Stimulated activated CD4-positive, alpha-beta T cell treated with anti-CD3 and anti-CD28 coated beads, Interleukin-15, amount 100 ng/mL, for 48 hours (primary cell): ENCODE measurements at regions not wholly inside any gene's neighbourhood (a gene's known extent, or its start where the extent isn't known, plus 50 kb on each side); places are given as distances from the start of the nearest gene placed in this dataset.

ENCODE experiments used
- DNase-seq, 2 donors: peaks; one replicate each; pipeline ENCODE4 v3.0.0-alpha.2; 2020; ENCODE audit warnings: low read depth in 2 of 2

GRCh38 chr18:70672581-70672980, 383.7 kb downstream of the SOCS6 start:
- DNase-seq, result no peak

DNA sequence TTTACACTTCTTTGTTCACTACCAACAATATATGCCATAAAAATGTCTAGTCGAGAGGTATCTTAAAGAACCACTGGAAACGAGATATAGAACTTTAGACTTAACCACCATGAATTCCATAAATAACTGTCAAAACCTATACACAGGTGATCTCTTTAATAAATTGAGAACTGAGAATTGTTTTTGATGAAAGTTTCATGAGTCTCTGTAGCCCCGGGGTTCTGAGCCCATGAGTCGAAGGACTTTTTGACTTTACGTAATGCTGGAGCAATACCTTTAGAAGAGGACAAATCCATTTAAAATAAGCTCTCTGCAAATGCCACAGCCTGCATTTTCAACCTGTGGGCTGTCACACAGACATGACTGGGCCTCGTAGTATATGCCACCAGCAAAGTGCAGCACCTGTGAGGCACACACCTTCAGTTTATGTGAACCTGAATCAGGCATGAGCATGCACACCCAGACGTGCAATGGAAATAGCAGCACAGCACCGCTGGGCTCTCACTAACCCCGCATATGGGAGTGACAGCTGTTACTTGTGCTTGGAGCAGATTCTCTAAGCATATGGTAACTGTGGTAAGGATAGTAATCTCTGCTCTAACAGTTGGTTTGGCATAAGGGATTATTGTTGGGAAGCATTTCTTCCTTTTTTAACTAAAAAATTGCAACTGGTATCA, 383.2 kb downstream of the SOCS6 start:
- no peak for DNase-seq

- no peak for DNase-seq
Measured at GRCh38 chr18:70666936-70667335, 378.1 kb downstream of the SOCS6 start.

- no peak for DNase-seq
Measured at GRCh38 chr18:70663141-70663540, 374.3 kb downstream of the SOCS6 start.

DNA sequence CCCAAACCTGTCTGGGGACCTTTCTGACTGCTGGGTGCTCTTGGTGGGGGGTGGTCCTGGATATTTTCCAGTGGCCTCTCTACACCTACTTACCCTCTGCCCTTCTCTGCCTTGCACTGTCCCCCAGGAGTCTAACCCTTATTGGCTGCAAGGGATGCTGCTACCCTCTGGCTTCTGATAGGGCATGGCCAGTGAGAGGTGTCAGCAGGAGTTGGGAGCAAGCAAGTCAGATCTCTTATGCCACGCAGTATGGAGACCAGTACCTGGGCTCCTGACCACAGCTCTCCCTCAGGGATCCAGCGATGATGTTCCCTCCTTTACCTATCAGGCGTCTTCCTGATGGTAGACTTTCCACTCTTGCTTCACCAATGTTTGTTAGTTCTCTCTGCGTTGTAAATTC, 373.7 kb downstream of the SOCS6 start:
- no peak for DNase-seq

DNA sequence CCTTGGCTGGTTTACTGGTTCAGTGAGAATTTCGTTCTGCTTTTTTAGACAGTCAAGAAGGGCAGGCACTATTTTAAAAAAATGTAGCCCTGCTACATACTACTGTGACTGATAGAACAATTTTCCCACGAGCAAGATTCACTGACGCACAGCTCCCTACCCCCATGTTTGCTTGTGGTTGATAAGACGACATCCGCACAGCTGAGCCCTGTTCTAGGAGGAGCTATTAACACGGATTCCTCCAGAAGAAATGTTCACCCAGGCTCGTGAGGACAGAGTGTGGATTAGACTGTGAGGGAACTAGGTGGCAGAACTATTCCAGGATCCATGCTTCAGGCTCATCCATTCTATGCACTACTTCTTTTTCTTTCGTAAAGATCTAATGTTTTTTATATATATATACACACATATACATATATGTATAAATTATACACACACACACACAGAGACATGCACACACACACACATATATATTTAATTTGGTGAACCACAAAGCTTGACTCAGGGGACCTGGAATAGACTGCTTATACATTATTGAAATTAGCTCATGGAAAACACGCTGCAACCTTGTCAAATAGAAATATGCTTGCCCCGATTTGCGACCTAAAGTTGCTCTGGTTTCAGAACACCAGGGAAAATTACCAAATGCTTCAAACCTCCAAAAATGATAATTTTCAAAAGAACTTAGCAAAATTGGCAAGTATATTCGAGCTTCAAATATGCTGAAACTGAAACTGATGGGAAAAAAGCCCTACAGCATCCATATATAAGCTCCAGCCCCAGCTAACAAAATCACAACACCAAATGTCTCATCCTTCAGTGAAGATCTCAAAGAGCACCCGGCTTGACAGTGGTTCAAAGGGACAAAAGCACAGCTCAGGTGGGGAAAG, 370.4 kb downstream of the SOCS6 start:
- DNase-seq, result no peak

- no peak for DNase-seq
Measured at GRCh38 chr18:70653671-70654070, 364.8 kb downstream of the SOCS6 start.

GRCh38 chr18:70650878-70651277, 362.0 kb downstream of the SOCS6 start:
- no peak for DNase-seq

DNA sequence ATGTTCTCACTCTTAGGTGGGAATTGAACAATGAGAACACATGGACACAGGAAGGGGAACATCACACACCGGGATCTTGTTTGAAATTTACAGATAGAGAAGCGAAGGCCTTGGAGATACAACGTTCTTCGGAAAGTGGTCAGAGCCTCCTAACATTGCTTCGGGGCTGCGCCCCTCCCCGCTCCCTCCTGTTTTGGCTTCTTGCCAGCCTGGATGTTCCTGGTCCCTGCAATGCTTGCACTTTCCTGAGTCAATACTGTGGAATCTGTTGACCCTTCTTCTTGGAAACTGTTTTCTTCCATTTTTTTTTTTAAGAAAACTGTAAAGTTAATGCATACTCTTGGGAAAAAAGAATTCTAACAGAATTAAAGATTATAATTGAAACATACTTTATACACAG, 360.8 kb downstream of the SOCS6 start:
- DNase-seq, result no peak

GRCh38 chr18:70645971-70646370, 357.1 kb downstream of the SOCS6 start:
- no peak for DNase-seq

DNA sequence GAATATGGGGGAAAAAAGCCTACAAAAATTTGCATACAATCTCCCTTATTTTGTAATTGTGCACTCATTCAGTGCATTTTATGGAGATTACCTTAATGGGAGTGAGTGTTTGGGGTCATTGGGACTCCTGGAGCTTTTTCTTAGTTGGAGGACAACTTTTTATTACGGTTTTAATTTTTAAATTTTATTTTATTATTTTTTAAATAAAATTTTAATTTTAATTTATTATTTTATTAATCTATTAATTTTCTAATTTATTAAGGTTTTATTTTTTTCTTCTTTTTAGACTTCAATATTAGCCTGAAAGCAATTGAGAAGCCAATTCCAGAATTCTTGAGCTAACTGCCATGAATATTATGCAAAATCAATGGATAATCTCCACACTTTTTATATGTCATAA, 355.0 kb downstream of the SOCS6 start:
- no peak for DNase-seq

DNA sequence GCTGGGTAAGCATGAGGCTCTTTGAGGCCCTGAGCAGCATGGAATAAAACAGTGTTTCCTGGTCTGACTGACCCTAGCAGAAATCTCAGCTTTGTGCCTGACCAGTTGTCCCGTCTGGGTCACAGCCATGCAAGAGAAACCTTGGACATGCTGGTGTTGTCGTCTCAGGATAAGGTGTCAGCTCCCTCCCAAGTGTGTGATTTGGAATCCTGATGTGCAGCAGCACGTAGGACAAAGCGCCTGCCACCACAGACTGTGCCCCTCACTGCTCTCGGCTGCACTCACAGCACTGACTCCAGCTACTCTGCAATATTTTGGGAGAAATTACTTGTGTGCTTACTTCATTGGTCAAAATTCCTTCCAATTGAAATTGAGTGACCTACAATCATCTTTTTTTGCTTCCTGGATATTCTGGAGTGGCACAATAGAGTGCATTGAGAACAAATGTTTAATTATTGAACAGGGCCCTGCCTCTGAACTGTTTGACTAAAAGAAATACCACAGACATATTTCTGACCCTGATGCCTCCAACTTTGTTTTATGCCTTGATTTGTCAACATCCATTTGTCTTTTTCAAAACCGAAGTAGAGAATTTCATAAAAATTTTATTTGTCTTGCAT, 352.4 kb downstream of the SOCS6 start:
- no peak for DNase-seq

DNA sequence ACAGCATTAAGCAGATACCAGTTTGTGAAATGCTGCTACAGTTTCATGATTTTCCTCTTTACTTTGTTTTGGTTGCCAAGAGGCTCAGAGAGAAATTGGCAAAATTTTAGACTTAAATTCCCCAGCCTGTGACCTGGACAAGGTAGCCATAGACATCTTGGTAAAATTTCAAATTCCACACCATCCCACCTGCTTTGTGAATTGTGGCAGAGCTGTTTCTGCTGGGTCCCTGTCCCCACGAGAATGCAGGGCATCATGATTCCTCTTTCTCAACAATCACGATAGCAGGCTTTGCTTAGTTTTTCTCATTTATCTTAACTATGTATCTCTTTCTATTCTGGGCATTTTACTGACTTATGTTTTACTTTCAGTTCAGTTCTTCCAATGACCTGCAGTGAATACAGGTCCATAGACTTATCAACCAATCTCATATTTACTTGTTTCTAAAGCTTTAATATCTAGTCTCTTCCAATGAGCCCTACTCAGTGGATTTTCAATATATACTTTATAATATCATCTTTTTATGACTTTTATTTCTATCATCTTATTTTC, 351.6 kb downstream of the SOCS6 start:
- DNase-seq, result no peak

GRCh38 chr18:70636991-70637390, 348.1 kb downstream of the SOCS6 start:
- no peak for DNase-seq

DNA sequence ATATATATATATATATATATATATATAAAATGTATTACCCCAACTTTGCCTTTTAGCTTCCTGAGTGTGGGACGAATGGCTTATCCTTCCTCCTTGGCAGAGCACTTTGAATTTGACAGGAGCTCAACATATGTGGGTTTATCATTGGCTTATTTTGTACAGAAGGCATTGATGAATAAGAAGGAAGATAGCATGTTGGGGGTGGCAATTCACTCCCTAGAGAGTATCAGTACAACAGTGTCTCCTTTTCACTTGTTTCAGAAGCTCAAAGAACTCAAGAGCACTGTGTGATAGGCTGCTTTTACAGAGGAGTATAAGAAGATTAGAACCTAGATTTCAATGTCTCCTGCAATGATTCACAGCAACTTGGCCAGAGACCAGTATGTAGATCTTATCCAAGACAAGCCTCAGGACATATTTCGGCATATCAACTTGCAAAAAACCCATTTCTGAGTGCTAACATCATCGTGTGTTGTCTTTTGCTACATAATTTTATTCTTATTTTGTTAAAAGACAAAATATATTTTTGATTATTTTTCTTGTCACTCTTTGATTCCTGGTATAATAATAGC, 345.8 kb downstream of the SOCS6 start:
- DNase-seq, result no peak

GRCh38 chr18:70627182-70627802, 338.4 kb downstream of the SOCS6 start:
- no peak for DNase-seq

- no peak for DNase-seq
Measured at GRCh38 chr18:70622622-70623419, 334.0 kb downstream of the SOCS6 start.

GRCh38 chr18:70621710-70622109, 332.9 kb downstream of the SOCS6 start:
- DNase-seq, result no peak

- no peak for DNase-seq
Measured at GRCh38 chr18:70620837-70621612, 332.2 kb downstream of the SOCS6 start.
